GF-D8 (cell line): ENCODE measurements at regions not wholly inside any gene's neighbourhood (a gene's known extent, or its start where the extent isn't known, plus 50 kb on each side); places are given as distances from the start of the nearest gene placed in this dataset.
"Not testable (repeated sequence)": the region's sequence is repeated elsewhere in the genome, so short reads cannot be mapped to it uniquely, and the experiment has no call there.

Experiments used
- DNase-seq: peaks from one replicate; lab custom pipeline; 2025; lab: John Stamatoyannopoulos, UW

DNA sequence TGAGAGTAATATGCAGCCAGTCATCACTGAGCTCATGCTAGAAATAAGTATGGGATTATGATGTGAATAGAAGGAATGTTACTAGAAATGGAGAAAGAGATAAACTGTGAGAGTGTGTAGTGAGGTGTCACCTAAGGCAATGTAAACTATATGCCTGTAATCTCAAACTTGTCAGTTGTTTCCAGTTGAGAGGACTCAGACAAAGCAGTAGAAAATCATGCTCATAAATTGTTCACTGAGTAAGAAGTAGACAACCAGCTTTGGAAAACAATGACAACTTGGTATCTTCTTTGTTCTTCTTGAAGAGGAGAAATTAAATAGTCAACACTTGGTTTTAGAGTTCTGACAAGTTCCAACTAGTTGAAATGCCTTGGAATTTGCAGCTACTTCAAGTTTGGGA lies 148.5 kb upstream of the OR4E1 start:
- no peak for DNase-seq

DNA sequence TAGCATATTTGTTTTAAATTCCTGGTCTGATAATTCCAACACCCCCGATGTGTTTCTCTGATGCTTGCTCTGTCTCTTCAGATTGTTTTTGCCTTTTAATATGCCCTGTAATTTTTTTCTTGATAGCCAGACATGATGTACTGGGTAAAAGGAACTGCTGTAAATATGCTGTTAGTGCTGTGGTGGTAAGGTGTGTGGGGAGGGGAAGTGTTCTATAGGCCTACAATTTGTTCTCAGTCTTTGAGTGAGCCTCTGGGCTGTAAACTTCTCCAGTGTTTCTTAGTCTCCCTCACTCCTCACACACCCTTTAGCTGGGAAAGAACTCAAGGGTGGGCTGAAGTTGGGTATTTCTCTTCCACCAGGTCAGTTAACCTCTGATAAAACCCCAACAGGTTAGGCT lies 147.0 kb upstream of the OR4E1 start:
- DNase-seq, result no peak

DNA sequence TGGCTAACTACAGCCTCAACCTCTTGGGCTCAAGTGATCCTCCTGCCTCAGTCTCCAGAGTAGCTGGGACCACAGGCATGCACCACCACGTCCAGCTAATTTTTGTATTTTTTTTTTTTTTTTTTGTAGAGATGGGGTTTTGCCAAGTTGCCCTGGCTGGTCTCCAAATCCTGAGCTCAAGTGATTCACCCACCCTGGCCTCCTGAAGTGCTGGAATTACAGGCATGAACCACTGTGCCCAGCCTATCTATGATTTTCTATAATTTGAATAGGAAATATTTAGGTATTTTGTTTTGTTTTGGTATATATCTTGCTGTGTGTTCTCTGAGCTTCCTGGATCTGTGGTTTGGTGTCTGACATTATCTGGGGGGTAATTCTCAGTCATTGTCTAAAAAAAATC lies 146.3 kb upstream of the OR4E1 start:
- DNase-seq, result not testable (repeated sequence)

DNA sequence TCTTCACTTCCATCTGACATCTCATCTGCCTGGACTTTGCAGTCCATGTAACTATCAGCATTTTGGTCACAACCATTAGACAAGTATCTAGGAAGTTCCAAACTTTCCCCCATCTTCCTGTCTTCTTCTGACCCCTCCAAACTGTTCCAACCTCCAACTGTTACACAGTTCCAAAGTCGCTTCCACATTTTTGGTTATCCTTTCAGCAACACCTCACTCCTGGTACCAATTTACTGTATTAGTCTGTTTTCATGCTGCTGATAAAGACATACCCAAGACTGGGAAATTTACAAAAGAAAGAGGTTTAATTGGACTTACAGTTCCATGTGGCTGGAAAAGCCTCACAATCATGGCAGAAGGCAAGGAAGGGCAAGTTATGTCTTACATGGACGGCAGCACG lies 143.4 kb upstream of the OR4E1 start:
- DNase-seq, result not testable (repeated sequence)

DNA sequence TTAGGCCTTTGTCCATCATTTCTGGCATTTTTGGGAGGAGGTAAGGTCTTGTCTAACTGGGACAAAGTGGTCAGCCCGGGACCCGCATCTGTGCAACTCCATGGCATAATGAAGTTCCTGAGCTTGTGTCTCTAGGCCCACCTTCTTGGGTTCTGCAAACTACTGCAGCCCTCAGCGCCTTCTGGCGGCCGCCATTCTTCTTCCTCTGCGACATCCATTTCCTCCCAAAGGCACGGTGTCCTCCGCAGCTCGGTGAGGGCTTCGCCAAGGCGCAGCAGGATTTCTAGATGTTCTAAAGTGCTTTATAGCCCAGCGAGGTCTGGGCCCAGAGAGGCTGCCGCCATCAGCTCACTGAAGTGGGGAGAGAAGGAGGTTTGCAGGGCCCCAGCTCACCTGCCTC lies 134.4 kb upstream of the OR4E1 start:
- no peak for DNase-seq

DNA sequence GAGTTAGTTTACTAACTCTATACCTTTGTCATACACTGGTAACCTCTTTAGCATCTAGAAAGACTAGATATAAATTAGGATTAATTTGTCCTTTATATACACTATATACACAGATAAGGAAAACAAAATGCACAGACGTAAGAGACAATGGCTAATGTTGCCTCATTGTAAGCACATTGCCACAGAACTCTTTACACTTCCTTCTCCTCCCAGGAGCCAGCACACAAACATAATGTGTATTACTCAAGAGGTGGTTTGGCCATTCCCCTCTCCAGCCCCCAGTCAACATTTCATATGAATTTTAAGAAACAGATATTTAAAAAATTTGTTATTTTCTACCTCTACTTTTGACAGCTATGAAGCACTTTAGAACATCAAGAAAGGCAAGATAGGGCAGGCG lies 131.4 kb upstream of the OR4E1 start:
- no peak for DNase-seq

DNA sequence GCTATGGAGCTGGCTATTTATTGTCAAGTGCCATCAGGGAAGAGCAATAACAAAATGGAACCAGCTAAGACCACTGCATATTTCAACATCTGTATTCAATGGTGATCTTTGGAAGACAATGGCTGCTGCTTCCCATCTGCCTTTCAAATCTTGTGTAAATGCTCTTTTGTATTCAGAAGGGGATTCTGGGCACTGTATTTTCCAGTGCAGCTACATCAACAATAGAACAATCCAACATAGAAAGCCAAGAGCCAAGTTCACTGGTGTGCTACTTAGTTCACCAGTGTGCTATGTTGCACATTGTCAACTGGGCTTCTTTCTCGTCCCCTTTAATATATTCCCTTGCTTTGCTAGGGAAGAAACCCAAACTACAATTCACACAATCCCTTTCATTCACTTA lies 128.8 kb upstream of the OR4E1 start:
- no peak for DNase-seq

DNA sequence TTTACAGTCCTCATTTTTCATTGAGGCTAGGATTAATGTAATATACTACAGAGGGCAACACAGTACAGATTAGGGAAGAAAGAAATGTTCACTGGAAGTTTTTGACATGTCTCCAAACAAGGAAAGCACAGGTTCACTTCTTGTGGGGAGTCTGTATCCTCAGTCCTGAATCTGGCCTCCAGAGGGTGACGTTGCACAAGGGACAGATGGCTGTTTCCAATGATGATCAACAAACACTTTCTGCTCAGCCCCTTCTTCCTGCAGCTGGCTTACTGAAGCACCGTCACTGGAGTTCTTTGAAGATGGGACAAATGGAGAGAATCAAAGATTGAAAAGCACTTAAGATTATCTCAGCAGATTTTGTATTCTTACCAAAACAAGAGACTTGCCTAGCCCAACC lies 123.3 kb upstream of the OR4E1 start:
- no peak for DNase-seq

DNA sequence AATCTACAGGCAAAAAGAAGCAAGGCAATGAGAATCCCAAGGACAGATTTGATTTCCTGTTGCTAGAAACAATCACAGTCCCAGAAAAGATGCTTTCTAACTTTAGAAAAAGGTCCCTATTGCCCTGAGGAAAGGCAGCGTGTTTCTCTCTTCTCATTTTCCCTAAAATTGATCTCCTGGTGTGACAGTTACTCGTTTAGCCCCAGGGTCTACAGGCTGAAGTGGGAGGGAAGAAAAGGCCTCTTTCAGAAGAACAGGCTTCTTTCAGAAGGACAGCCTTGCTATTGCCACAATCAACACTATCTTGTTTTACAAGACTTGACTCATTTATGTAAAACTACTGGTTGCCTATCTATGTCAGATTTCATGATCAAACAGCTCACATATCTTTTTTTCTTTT lies 121.8 kb upstream of the OR4E1 start:
- DNase-seq, result no peak

DNA sequence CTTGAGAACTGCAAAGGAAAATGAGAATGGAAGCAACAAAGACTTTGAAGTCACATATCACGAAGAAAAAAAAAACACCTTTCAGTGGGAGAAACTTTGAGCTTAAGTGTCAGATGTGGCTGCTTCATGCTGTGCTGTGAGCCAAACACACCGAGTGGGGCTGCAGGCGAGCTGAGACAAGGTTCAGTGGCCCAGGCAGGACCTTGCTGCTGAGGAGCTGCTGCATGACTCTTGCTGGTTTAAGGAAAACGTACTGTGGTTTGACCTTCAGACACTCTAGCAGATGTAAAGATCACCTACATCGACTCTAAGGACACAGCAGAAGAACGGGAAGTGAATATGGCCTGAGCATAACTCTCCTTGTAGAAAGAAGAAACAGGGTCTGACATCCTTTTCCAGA lies 118.1 kb upstream of the OR4E1 start:
- no peak for DNase-seq

DNA sequence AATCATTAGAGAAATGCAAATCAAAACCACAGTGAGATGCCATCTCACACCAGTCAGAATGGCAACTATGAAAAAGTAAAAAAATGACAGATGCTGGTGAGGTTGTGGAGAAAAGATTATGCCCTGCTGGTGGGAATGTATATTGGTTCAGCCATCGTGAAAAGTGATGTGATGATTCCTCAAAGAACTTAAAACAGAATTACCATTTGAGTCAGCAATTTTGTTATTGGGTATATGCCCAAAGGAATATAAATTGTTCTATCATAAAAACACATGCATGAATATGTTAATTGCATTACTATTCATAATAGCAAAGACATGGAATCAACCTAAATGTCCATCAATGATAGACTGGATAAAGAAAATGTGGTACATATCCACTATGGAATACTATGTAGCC lies 115.1 kb upstream of the OR4E1 start:
- DNase-seq, result not testable (repeated sequence)

DNA sequence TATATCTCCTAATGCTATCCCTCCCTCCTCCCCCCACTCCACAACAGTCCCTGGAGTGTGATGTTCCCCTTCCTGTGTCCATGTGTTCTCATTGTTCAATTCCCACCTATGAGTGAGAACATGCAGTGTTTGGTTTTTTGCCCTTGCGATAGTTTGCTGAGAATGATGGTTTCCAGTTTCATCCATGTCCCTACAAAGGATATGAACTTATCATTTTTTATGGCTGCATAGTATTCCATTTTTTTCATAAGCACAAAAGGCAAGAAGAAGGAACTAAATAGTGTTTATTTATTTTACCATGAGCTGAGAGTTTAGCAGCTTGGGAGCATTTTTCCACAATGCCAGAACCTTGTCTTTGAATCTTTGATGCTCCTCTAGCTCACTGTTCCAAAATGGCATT lies 113.6 kb upstream of the OR4E1 start:
- not testable (repeated sequence) for DNase-seq

DNA sequence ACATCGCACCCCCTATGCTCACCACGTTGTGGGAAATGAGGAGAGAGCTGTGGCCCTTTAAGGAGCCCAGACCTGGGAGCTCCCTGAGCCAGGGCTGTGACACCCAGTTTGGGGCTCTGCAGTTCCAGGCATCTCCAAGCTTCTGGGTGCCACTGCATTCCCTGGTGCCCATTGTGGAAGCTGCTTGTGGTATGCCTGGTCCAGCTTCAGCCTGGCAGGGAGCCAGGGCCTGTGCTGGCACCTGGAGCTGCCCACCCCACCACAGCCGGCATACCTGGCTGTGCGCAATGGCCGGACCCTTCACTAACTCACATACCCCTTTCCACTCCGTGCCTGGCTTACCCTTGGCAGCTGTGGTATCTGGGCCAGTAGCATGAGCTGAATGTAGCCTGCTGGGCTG lies 107.9 kb upstream of the OR4E1 start:
- DNase-seq, result no peak

DNA sequence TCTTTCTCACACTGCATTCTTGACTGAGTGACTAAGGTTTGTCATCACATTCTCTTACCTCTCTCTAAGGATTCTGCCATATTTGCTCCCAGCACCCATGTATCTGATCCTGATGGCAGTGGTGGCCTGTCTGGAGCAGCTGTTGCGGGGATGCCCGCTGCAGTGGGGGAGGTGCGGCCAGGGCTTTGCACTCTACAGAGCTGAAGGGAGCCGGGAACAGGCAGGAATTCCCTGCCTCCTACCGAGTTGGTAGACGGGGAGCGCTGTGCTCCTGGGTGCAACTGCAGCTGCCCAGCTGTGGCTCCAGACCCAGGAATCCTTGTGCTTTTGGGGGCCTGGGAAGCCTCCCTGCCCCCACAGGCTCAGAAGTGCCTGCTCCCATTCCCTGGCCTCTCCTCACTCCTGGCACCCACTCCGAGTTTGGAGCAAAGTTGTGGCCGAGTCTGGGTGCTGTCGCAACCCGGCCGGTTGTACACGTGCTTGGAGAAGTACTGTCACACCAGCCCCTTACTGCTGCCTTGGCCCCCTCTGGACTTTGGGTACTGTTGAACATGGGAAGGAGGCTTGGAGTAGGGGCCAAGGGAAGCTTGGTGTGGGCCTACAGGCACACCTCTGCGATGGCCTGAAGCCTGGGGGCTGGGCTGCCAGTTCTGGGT lies 106.9 kb upstream of the OR4E1 start:
- no peak for DNase-seq

DNA sequence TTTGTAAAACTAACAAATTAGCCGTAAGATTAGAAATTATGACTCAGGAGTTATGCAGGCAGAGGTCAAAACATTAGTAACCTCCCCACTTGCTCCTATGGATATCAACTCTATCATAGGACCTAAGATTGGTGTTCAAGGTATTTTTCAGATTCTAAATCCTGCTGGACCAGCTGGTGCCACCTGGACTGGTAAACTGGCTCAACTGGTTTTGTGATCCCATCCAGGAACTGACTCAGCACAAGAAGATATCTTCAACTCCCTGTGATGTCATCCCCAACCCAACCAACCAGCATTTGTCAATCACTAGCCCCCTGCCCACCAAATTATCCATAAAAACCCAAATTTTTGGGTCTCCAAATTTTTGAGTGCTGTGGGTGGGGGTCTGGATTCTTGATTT lies 98.1 kb upstream of the OR4E1 start:
- no peak for DNase-seq

DNA sequence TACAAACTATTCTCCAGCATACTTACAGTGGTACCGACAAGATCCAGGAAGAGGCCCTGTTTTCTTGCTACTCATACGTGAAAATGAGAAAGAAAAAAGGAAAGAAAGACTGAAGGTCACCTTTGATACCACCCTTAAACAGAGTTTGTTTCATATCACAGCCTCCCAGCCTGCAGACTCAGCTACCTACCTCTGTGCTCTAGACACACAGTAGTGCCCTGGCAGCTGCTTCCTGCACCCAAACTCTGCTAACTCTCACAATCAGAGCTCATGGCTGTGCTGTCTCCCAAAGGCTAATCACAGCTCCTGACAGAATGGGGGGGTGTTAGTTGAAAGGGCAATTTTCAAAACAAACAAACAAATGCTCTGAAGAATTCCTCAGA lies 95.2 kb upstream of the OR4E1 start:
- DNase-seq, result no peak

DNA sequence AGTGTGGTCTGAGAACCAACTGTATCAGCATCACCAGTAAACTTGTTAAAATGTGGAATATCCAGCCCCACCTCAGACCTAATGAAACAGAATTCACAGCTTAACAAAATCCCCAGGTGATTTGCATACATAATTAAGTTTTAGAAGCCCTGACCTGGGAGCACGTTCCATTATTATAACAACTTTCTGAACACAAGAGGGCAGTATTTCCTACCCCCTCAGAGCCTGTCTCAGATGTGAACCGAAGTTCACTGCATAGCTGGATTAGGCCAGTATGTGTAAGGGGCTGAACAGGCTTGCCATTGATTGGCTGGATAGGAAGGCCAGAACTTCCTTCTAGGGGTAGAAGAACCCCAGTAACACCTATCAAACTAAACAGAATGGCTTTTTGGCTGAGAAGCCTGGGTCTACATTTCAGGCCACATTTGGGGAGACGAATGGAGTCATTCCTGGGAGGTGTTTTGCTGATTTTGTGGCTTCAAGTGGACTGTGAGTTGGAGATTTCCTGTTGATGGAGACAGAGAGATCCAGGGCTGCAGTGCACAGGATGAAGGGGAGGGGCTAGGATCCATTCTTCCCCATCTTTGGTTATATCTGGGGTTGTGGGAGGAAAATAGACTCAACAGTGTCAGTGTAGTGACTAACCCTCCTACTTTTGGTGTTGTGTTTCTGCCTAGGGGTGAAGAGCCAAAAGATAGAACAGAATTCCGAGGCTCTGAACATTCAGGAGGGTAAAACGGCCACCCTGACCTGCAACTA lies 94.7 kb upstream of the OR4E1 start:
- no peak for DNase-seq

DNA sequence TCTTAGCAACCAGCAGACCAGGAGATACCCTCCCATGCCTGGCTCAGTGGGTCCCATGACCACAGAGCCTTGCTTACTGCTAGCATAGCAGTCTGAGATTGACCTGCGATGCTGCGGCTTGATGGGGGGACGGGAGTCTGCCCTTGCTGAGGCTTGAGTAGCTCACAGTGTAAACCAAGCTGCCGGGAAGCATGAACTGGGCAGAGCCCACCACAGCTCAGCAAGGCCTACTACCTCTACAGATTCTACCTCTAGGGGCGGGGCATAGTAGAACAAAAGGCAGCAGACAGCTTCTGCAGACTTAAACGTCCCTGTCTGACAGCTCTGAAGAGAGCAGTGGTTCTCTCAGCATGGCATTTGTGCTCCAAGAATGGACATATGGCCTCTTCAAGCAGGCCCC lies 86.7 kb upstream of the OR4E1 start:
- DNase-seq, result not testable (repeated sequence)

DNA sequence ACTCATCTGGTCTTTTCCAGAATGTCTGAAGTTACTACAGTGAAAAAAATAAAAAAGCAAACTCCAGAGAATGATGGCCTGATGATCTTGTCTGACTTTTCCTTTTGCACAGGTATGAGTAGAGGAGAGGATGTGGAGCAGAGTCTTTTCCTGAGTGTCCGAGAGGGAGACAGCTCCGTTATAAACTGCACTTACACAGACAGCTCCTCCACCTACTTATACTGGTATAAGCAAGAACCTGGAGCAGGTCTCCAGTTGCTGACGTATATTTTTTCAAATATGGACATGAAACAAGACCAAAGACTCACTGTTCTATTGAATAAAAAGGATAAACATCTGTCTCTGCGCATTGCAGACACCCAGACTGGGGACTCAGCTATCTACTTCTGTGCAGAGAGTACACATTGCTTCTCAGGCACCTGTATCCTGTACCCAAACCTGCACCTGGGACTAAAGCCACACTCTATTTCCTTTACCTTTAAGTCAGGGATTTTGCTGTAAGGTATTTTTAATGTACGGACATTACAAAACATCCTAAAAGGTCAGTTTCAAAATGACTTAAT lies 75.8 kb upstream of the OR4E1 start:
- no peak for DNase-seq

DNA sequence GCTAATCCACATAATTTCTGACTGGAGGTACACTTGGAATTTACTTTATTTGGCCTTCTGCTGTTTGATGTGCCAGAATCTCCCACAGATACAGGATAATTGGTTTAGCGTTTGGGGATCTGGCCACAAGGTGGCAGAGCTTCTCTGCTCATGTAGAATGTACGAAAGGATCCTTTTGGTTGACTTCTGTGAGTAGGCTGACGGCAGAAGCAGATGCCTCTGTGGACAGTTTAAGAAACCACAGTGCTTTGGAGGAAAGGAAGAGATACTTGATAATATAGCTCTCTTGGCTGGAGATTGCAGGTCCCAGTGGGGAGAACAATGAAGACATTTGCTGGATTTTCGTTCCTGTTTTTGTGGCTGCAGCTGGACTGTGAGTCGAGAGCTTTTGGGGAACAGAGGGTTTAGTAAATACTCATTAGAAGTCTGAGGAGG lies 75.3 kb upstream of the OR4E1 start:
- DNase-seq, result peak; percentile 10

DNA sequence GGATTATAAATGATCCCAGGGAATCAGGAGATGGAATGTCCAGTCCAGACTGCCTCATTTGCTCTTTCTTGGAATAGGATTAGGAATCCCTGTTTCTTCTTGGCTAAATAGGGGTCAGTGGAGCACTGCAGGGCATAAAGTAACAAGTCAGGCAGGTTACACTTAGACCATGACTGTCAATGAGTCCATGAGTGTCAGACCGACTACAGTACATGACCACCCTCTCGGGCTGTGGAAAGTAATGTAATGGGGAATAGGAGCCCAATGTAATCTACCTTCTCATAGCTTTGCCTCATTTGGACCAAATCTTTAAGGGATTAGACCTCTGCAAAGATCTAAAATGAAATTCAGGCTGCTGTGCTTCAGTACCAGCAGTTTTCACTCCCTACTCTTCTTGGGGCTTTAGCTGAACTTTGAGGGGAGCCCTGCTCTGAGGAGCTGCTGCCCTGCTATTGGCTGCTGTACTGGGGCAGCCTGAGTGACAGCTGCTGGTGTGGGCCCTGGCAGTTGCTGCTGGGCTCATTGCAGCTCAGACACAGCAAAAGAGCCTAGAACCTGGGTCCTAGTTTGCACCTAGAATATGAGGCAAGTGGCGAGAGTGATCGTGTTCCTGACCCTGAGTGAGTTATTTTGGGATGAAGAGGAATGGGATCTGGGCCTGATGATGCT lies 62.2 kb upstream of the OR4E1 start:
- DNase-seq, result no peak

DNA sequence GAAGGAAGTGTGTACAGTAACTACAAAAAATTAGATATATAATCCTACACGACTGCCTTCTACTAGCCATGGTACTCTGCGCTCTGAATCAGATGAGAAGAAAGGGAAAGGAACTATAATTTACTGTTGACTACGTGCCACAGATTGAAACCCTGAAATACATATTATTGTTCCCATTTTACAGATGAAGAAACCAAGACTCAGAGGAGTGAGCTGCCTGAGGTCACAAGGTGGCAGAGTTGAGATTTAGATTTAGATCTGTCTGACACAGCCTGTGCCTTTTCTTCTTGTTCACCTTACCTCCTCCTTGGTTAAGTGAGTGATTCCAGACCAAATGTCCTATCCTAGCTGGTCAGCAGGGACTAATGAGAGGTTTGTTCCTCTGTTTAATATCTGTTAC lies 61.6 kb upstream of the OR4E1 start:
- DNase-seq, result no peak

DNA sequence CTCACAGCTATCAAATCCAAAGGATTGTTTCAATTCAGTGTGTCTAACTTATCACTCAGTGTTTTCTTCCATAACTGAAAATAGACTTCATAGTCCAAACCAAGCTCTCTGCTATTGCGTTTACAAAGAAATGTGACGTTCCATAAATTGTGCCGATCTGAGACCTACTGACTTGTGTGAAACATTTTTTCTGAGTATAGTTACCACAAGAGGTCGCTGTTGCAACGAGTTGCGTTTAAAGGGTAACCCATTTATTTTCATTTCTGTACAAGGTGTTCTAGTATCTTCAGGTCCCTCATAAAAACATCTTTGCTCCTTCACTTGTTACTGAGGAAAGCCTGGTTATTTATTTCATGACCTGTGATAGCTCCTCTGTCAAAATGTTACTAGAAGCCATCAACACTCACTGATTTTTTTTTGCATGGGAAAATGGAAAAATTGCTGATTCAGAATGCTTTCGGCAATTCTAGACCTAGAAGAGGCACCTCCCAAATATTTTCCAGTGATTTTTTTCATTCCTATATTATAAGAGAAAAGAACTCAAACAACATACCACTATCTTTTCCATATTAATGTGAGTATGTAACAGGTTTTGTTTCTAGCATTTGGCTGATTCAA lies 60.9 kb upstream of the OR4E1 start:
- no peak for DNase-seq
